ENCODE measurements at regions not wholly inside any gene's neighbourhood (a gene's known extent, or its start where the extent isn't known, plus 50 kb on each side); places are given as distances from the start of the nearest gene placed in this dataset.

- intact Hi-C loops (cut with micrococcal nuclease), result no loop called here
- H3K36me3 ChIP-seq (ENCODE audit: control insufficient read depth, insufficient read depth, low read length), result no peaks in the 10 kb centered on the region
- H3K4ac ChIP-seq (ENCODE audit: low read depth, low read length), result no peak overlapping the region
- H3K18ac ChIP-seq (ENCODE audit: low read depth, low read length), result no peak overlapping the region
- H2BK120ac ChIP-seq (ENCODE audit: low read depth, low read length), result no peak overlapping the region
- BruUV-seq (replicated peaks), result no TSS peak
- dilution Hi-C loops (cut with HindIII; ENCODE audit: low sequenced_read_pairs, unreplicated experiment), result no loop called here
- no peak overlapping the region for H2AK5ac ChIP-seq (ENCODE audit: low read depth, low read length)
- no peak overlapping the region for H4K91ac ChIP-seq (ENCODE audit: insufficient read depth, low read depth, low read length)
- no peak overlapping the region for H3K4me2 ChIP-seq (ENCODE audit: low read depth, low read length)
- no peaks in the 10 kb centered on the region for H3K79me1 ChIP-seq (ENCODE audit: low read depth in 1 of 2, low read length in 2 of 2)
- no peaks in the 10 kb centered on the region for H3K4me1 ChIP-seq (ENCODE audit: control insufficient read depth, insufficient read depth, low read length)
- no peak overlapping the region for H4K8ac ChIP-seq (ENCODE audit: low read depth in 2 of 2, low read length in 2 of 2)
- H2AFZ ChIP-seq (replicated peaks; ENCODE audit: low read length, poor library complexity), result no peak overlapping the region
- no peaks in the 10 kb centered on the region for H4K20me1 ChIP-seq (ENCODE audit: insufficient read depth, low read length)
- H2BK15ac ChIP-seq (ENCODE audit: low read depth, low read length), result no peak overlapping the region
- no peak overlapping the region for H2BK20ac ChIP-seq (ENCODE audit: low read depth, low read length)
- H3K9me3 ChIP-seq (ENCODE audit: control insufficient read depth, insufficient read depth, low read length), result no peaks in the 10 kb centered on the region
- no peak for DNase-seq
- no peak overlapping the region for H3K9ac ChIP-seq (ENCODE audit: low read depth, low read length)
- in situ Hi-C loops (cut with MboI; ENCODE audit: low sequenced_read_pairs), result no loop called here
- H3K9me1 ChIP-seq (ENCODE audit: insufficient read depth, low read length), result no peaks in the 10 kb centered on the region
- H4K5ac ChIP-seq (ENCODE audit: low read depth, low read length), result no peak overlapping the region
- no peak overlapping the region for H3K23ac ChIP-seq (ENCODE audit: low read depth, low read length)
- H3K14ac ChIP-seq (replicated peaks; ENCODE audit: low read depth, low read length), result no peak overlapping the region
- H3K27me3 ChIP-seq (ENCODE audit: control insufficient read depth, insufficient read depth, low read length), result peaks cover 8% of the 10 kb centered on the region
- H3K56ac ChIP-seq (ENCODE audit: extremely low read depth, insufficient read depth, low read length), result no peak overlapping the region
- H3K27ac ChIP-seq (ENCODE audit: insufficient read depth, low read length), result no peak overlapping the region
- ATAC-seq (ENCODE audit: low read depth), result no peak
- ChIA-PET CTCF (no interaction called here), POLR2A (ENCODE audit: unreplicated experiment) (no interaction called here)
- WGBS, 2 experiments (ENCODE audit: extremely low coverage in 2 of 2, insufficient read length in 1 of 2), result 20% methylated on average over 1 of the region's 5 CpGs; no CpG with 5 or more reads in 1 of the 2 experiments
- TF ChIP-seq POLR2A (IDR thresholded peaks at IDR 0.05; ENCODE audit: low read depth, low read length), result no peak
- TF ChIP-seq BHLHE40 (IDR thresholded peaks at IDR 0.05; ENCODE audit: low read depth, low read length), result no peak
- TF ChIP-seq RAD21 (IDR thresholded peaks at IDR 0.05; ENCODE audit: low read length), result no peak
- no peak for TF ChIP-seq SMC3 (IDR thresholded peaks at IDR 0.05; ENCODE audit: low read depth, low read length)
- TF ChIP-seq NFE2L2 (IDR thresholded peaks at IDR 0.05; ENCODE audit: low read depth, low read length), result no peak
- no peak for TF ChIP-seq USF2 (IDR thresholded peaks at IDR 0.05; ENCODE audit: low read depth, low read length)
- TF ChIP-seq RFX5 (IDR thresholded peaks at IDR 0.05; ENCODE audit: low read depth, low read length), result no peak
- no peak for TF ChIP-seq CEBPB (IDR thresholded peaks at IDR 0.05; ENCODE audit: low read depth, low read length)
- no peak for TF ChIP-seq CTCF (conservative IDR thresholded peaks at IDR 0.05; ENCODE audit: low read depth, low read length)
- TF ChIP-seq, protein P1, sequence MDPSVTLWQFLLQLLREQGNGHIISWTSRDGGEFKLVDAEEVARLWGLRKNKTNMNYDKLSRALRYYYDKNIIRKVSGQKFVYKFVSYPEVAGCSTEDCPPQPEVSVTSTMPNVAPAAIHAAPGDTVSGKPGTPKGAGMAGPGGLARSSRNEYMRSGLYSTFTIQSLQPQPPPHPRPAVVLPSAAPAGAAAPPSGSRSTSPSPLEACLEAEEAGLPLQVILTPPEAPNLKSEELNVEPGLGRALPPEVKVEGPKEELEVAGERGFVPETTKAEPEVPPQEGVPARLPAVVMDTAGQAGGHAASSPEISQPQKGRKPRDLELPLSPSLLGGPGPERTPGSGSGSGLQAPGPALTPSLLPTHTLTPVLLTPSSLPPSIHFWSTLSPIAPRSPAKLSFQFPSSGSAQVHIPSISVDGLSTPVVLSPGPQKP (IDR thresholded peaks at IDR 0.05; ENCODE audit: borderline replicate concordance, low read depth, low read length), result no peak
- no peak overlapping the region for H3K4me3 ChIP-seq (ENCODE audit: insufficient read depth, low read depth, low read length)
- no peak overlapping the region for H2AK9ac ChIP-seq (replicated peaks; ENCODE audit: low read depth, low read length, poor library complexity)
- H2BK5ac ChIP-seq (ENCODE audit: low read depth, low read length, poor library complexity, severe bottlenecking), result no peak overlapping the region
These were observed 136.1 kb upstream of the TOPAZ1 start for GRCh38 chr3:44105571-44105970.

Measured in IMR-90 (cell line).